Loucy (cell line): ENCODE measurements at regions not wholly inside any gene's neighbourhood (a gene's known extent, or its start where the extent isn't known, plus 50 kb on each side); places are given as distances from the start of the nearest gene placed in this dataset.

Experiments
- H2AFZ ChIP-seq: fragments of 200-600 bp; sonication (generic); 2 replicates; pipeline ENCODE4 v1.6.0; 2016; ENCODE audit warnings: antibody characterized with exemption, mild to moderate bottlenecking, low read length, moderate library complexity
- H3F3A ChIP-seq: fragments of 200-600 bp; 2 replicates; pipeline ENCODE4 v1.6.0; 2016; ENCODE audit warnings: antibody characterized with exemption, low read depth, mild to moderate bottlenecking
- H3K27me3 ChIP-seq: fragments of 200-600 bp; sonication (generic); 2 replicates; pipeline ENCODE4 v1.6.1; 2014; ENCODE audit warnings: low read length, mild to moderate bottlenecking; ENCODE audit not compliant: insufficient read depth, poor library complexity, severe bottlenecking
- H3K36me3 ChIP-seq: fragments of 200-600 bp; sonication (generic); 2 replicates; pipeline ENCODE4 v1.6.1; 2016; ENCODE audit warnings: low read length; ENCODE audit not compliant: insufficient read depth
- H3K4me1 ChIP-seq: fragments of 200-600 bp; sonication (generic); 2 replicates; pipeline ENCODE4 v1.5.1; 2014; ENCODE audit warnings: low read length, mild to moderate bottlenecking; ENCODE audit not compliant: insufficient read depth, poor library complexity, severe bottlenecking
- H3K4me2 ChIP-seq: fragments of 200-600 bp; sonication (generic); 2 replicates; pipeline ENCODE4 v1.6.0; 2014; ENCODE audit warnings: antibody characterized with exemption, low read length, low read depth, mild to moderate bottlenecking; ENCODE audit not compliant: poor library complexity, severe bottlenecking
- H3K4me3 ChIP-seq: fragments of 200-600 bp; sonication (generic); 2 replicates; pipeline ENCODE4 v1.5.1; 2014; ENCODE audit warnings: low read length, mild to moderate bottlenecking, mixed read lengths; ENCODE audit not compliant: poor library complexity, severe bottlenecking
- H3K79me2 ChIP-seq: fragments of 200-600 bp; sonication (generic); 2 replicates; pipeline ENCODE4 v1.6.1; 2014; ENCODE audit warnings: low read length; ENCODE audit not compliant: insufficient read depth
- H3K9ac ChIP-seq: fragments of 200-600 bp; sonication (generic); 2 replicates; pipeline ENCODE4 v1.6.0; 2014; ENCODE audit warnings: mild to moderate bottlenecking, low read depth, low read length, moderate library complexity; ENCODE audit not compliant: poor library complexity, severe bottlenecking
- H3K9me2 ChIP-seq: fragments of 200-600 bp; sonication (generic); replicated peaks from 2 replicates; pipeline ENCODE4 v1.6.1; 2016; ENCODE audit warnings: low read depth, low read length, mixed read lengths
- H3K9me3 ChIP-seq: fragments of 200-600 bp; sonication (generic); 2 replicates; pipeline ENCODE4 v1.6.1; 2014; ENCODE audit warnings: mild to moderate bottlenecking, antibody characterized with exemption, low read length, low read depth; ENCODE audit not compliant: insufficient read depth
- H4K20me1 ChIP-seq: fragments of 200-600 bp; sonication (generic); 2 replicates; pipeline ENCODE4 v1.6.0; 2014; ENCODE audit warnings: antibody characterized with exemption, low read length, mild to moderate bottlenecking; ENCODE audit not compliant: insufficient read depth, poor library complexity, severe bottlenecking
- EZH2phosphoT487 ChIP-seq: fragments of 200-600 bp; IDR thresholded peaks from 2 replicates; pipeline ENCODE4 v1.6.1; 2018; ENCODE audit warnings: antibody characterized with exemption, mild to moderate bottlenecking, moderate library complexity, borderline replicate concordance
- TF ChIP-seq, protein P1 (sequence below): fragments of 200-600 bp; sonication (generic); conservative IDR thresholded peaks from 2 replicates; pipeline ENCODE4 v1.5.1; 2014; ENCODE audit warnings: mild to moderate bottlenecking, antibody characterized with exemption, low read length

DNA sequence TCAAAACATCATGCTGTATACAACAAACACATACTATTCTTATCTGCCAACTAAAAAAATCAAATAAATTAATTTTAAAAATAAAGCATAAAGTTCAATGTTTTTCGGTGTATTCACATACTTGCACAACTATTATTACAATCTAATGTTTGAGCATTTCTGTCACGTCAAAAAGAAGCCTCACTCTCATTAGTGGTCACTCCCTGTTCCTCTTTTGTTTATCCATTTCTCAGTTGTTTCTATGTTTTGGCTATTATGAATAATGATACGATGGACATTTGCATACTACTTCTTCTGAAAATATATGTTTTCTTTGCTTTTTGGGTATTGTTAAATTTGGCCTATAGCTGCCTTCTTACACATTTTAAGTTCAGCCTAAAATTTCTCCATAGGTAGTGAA lies 773.0 kb upstream of the HS6ST1 start:
- Histone ChIP-seq H3K4me2 (no peak overlapping the region), H3K36me3 (no peaks in the 10 kb centered on the region), H3K27me3 (no peaks in the 10 kb centered on the region), H2AFZ (no peak overlapping the region), H3F3A (peaks cover 2% of the 10 kb centered on the region; the same call in 1 of the 2 replicates), H3K79me2 (no peaks in the 10 kb centered on the region), H3K9ac (no peak overlapping the region), H3K9me3 (no peaks in the 10 kb centered on the region), H3K4me1 (no peaks in the 10 kb centered on the region), H3K4me3 (no peak overlapping the region), H3K9me2 (no peaks in the 10 kb centered on the region), H4K20me1 (no peaks in the 10 kb centered on the region)
- TF ChIP-seq, protein P1, sequence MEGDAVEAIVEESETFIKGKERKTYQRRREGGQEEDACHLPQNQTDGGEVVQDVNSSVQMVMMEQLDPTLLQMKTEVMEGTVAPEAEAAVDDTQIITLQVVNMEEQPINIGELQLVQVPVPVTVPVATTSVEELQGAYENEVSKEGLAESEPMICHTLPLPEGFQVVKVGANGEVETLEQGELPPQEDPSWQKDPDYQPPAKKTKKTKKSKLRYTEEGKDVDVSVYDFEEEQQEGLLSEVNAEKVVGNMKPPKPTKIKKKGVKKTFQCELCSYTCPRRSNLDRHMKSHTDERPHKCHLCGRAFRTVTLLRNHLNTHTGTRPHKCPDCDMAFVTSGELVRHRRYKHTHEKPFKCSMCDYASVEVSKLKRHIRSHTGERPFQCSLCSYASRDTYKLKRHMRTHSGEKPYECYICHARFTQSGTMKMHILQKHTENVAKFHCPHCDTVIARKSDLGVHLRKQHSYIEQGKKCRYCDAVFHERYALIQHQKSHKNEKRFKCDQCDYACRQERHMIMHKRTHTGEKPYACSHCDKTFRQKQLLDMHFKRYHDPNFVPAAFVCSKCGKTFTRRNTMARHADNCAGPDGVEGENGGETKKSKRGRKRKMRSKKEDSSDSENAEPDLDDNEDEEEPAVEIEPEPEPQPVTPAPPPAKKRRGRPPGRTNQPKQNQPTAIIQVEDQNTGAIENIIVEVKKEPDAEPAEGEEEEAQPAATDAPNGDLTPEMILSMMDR = no peak
- TF ChIP-seq EZH2phosphoT487 = no peak

DNA sequence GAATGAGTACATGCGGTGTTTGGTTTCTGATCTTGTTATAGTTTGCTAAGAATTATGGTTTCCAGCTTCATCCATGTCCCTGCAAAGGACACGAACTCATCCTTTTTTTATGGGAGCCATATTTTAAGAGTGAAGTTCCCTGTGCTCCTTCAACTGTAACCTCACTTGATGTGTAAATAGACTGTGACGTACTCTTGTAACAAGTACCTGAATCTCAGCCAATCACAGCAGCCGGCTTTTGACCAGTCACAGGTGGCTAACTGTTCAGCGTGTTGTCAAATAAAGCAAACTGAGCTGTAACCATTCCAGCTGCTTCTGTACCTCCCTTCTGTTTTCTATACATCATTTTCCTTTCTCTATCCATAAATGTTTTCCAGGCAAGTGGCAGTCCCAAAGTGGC lies 774.3 kb upstream of the HS6ST1 start:
- TF ChIP-seq, protein P1 = no peak
- TF ChIP-seq EZH2phosphoT487 = no peak
- Histone ChIP-seq H3K36me3 (no peaks in the 10 kb centered on the region), H3K9me3 (no peaks in the 10 kb centered on the region), H3K4me2 (no peak overlapping the region), H4K20me1 (no peaks in the 10 kb centered on the region), H3K79me2 (no peaks in the 10 kb centered on the region), H3K9me2 (no peaks in the 10 kb centered on the region), H2AFZ (no peak overlapping the region), H3K4me3 (no peak overlapping the region), H3F3A (no peaks in the 10 kb centered on the region), H3K4me1 (no peaks in the 10 kb centered on the region), H3K9ac (no peak overlapping the region), H3K27me3 (no peaks in the 10 kb centered on the region)

DNA sequence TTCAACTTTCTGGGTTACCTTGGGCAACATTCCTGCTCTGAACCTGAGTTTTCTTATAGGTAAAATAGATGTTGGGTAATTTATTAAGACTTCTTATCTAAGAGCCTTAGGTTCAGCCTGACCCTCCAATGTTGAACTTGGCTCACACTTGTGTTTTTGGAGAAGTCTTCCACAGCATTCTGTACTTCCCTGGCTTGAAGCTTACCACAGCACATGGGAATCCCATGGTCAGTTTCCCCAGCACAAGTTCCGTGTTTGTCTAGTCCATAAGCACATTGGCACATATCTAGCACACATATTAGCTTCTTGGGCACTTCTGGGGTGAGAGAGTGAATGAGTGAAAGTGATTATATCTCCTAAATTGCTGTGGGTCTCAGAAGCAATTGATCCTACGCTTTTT lies 782.5 kb upstream of the HS6ST1 start:
- H3K4me2 ChIP-seq = no peak overlapping the region
- H3K79me2 ChIP-seq = no peaks in the 10 kb centered on the region
- H3K9me3 ChIP-seq = no peaks in the 10 kb centered on the region
- no peak overlapping the region for H3K9ac ChIP-seq
- no peaks in the 10 kb centered on the region for H3K27me3 ChIP-seq
- H4K20me1 ChIP-seq = no peaks in the 10 kb centered on the region
- H3K36me3 ChIP-seq = no peaks in the 10 kb centered on the region
- no peak overlapping the region for H3K4me3 ChIP-seq
- peaks cover 12% of the 10 kb centered on the region for H3K4me1 ChIP-seq
- H3K9me2 ChIP-seq = no peaks in the 10 kb centered on the region
- no peak overlapping the region for H2AFZ ChIP-seq
- no peaks in the 10 kb centered on the region for H3F3A ChIP-seq
- no peak for TF ChIP-seq EZH2phosphoT487
- TF ChIP-seq, protein P1 = no peak
